Osteoblast (primary cell): ENCODE measurements at regions not wholly inside any gene's neighbourhood (a gene's known extent, or its start where the extent isn't known, plus 50 kb on each side); places are given as distances from the start of the nearest gene placed in this dataset.

Experiments used
- DNase-seq: peaks from one replicate; pipeline ENCODE4 v3.0.0; 2011; ENCODE audit warnings: low spot score, mixed read lengths; ENCODE audit not compliant: insufficient read length; ENCODE audit errors: missing footprints
- H2AFZ ChIP-seq: 2 replicates; pipeline ENCODE4 v1.6.0; 2011; ENCODE audit warnings: mild to moderate bottlenecking, low read length
- H3K27ac ChIP-seq: 2 replicates; pipeline ENCODE4 v1.5.1; 2011; ENCODE audit warnings: mild to moderate bottlenecking, low read depth, low read length, moderate library complexity
- H3K27me3 ChIP-seq: 2 replicates; pipeline ENCODE4 v1.6.0; 2012; ENCODE audit warnings: mild to moderate bottlenecking, control low read depth, inconsistent platforms, low read length, moderate library complexity; ENCODE audit not compliant: insufficient read depth
- H3K36me3 ChIP-seq: 2 replicates; pipeline ENCODE4 v1.5.1; 2011; ENCODE audit warnings: mild to moderate bottlenecking, low read length, control low read depth, moderate library complexity; ENCODE audit not compliant: insufficient read depth
- H3K4me1 ChIP-seq: 2 replicates; pipeline ENCODE4 v1.5.1; 2011; ENCODE audit warnings: mild to moderate bottlenecking, low read length, control low read depth, moderate library complexity; ENCODE audit not compliant: insufficient read depth
- H3K4me2 ChIP-seq: 2 replicates; pipeline ENCODE4 v1.6.0; 2011; ENCODE audit warnings: mild to moderate bottlenecking, low read length; ENCODE audit not compliant: insufficient read depth
- H3K4me3 ChIP-seq: fragments of 200-600 bp; sonication (generic); 3 replicates; pipeline ENCODE4 v1.5.1; 2012; ENCODE audit warnings: mild to moderate bottlenecking, low read length, inconsistent platforms; ENCODE audit not compliant: insufficient read depth
- H3K79me2 ChIP-seq: 2 replicates; pipeline ENCODE4 v1.6.0; 2012; ENCODE audit warnings: mild to moderate bottlenecking, low read length, control low read depth, inconsistent platforms; ENCODE audit not compliant: insufficient read depth
- H3K9me3 ChIP-seq: 2 replicates; pipeline ENCODE4 v1.5.1; 2011; ENCODE audit warnings: low read depth, low read length, control low read depth
- H4K20me1 ChIP-seq: 2 replicates; pipeline ENCODE4 v1.6.0; 2012; ENCODE audit warnings: mild to moderate bottlenecking, low read length, control low read depth; ENCODE audit not compliant: insufficient read depth
- TF ChIP-seq, protein P1 (sequence below): IDR thresholded peaks from 2 replicates; pipeline ENCODE4 v1.5.1; 2011; ENCODE audit warnings: mild to moderate bottlenecking, low read depth, low read length, moderate library complexity; ENCODE audit errors: extremely low read depth

DNA sequence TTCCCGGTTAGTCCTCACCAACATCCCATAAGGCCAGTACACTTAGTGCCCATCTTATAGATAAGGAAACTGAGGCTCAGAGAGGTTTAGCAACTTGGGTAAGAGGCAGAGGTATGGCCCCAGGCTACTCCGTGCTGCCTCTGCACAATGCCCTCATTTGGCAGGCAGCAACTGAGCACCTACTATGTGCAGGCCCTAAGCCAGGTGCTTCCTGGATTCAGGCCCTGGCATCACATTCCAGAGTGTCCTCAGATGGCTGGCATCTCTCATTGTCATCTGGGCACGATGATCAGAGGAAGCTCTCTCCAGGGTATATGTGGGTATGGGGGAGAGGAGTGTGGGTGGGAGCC is 53.8 kb upstream of the PSD2 start:
- TF ChIP-seq, protein P1, sequence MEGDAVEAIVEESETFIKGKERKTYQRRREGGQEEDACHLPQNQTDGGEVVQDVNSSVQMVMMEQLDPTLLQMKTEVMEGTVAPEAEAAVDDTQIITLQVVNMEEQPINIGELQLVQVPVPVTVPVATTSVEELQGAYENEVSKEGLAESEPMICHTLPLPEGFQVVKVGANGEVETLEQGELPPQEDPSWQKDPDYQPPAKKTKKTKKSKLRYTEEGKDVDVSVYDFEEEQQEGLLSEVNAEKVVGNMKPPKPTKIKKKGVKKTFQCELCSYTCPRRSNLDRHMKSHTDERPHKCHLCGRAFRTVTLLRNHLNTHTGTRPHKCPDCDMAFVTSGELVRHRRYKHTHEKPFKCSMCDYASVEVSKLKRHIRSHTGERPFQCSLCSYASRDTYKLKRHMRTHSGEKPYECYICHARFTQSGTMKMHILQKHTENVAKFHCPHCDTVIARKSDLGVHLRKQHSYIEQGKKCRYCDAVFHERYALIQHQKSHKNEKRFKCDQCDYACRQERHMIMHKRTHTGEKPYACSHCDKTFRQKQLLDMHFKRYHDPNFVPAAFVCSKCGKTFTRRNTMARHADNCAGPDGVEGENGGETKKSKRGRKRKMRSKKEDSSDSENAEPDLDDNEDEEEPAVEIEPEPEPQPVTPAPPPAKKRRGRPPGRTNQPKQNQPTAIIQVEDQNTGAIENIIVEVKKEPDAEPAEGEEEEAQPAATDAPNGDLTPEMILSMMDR = no peak
- no peak overlapping the region for H3K27ac ChIP-seq
- H3K79me2 ChIP-seq = no peaks in the 10 kb centered on the region
- no peak overlapping the region for H3K4me2 ChIP-seq
- no peak overlapping the region for H2AFZ ChIP-seq
- H3K4me3 ChIP-seq = no peak overlapping the region
- H3K4me1 ChIP-seq = peaks cover 24% of the 10 kb centered on the region
- no peaks in the 10 kb centered on the region for H4K20me1 ChIP-seq
- H3K9me3 ChIP-seq = no peaks in the 10 kb centered on the region
- DNase-seq = peak; percentile 22
- H3K36me3 ChIP-seq = no peaks in the 10 kb centered on the region
- H3K27me3 ChIP-seq = no peaks in the 10 kb centered on the region

DNA sequence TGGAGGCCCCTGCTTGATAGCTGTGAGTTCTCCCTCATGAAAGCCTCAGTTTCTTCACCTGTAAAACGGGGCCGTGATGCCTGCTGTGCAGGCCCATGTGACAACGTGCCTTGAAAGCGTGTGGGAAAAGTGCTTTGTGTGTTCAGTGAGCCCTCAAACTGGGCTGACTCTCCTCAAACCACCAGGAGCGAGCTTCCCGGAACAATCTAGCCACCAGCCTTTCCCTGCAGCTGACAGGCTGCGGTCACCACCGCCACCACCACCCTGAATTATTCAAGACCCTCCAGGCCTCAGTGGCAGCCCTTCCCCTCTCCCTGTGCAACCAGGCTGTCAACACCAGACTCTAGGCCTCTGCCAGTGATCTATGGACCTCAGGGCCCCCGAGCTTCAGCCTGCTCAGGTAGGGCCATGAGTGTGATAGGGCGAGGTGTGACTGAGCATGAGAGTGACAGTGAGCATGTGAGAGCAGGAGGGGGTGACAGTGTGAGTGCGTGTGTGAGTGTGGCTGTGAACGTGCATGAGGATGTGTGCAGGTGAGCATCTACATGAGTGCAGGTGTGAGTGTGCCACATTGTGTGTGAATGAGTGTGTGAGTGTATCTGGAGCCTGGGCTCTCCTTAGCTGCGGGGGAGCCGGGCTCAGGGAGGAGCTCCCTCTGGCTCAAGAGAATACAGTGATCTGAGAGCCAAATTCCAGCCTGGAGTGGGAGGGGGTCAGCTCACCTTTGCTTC is 53.3 kb upstream of the PSD2 start:
- Histone ChIP-seq H3K4me2 (no peak overlapping the region), H2AFZ (no peak overlapping the region), H3K4me1 (peaks cover 29% of the 10 kb centered on the region), H3K27me3 (no peaks in the 10 kb centered on the region), H3K36me3 (no peaks in the 10 kb centered on the region), H4K20me1 (no peaks in the 10 kb centered on the region), H3K4me3 (no peak overlapping the region), H3K27ac (no peak overlapping the region), H3K79me2 (no peaks in the 10 kb centered on the region), H3K9me3 (no peaks in the 10 kb centered on the region)
- TF ChIP-seq, protein P1 = no peak
- peak; percentile 67 for DNase-seq

DNA sequence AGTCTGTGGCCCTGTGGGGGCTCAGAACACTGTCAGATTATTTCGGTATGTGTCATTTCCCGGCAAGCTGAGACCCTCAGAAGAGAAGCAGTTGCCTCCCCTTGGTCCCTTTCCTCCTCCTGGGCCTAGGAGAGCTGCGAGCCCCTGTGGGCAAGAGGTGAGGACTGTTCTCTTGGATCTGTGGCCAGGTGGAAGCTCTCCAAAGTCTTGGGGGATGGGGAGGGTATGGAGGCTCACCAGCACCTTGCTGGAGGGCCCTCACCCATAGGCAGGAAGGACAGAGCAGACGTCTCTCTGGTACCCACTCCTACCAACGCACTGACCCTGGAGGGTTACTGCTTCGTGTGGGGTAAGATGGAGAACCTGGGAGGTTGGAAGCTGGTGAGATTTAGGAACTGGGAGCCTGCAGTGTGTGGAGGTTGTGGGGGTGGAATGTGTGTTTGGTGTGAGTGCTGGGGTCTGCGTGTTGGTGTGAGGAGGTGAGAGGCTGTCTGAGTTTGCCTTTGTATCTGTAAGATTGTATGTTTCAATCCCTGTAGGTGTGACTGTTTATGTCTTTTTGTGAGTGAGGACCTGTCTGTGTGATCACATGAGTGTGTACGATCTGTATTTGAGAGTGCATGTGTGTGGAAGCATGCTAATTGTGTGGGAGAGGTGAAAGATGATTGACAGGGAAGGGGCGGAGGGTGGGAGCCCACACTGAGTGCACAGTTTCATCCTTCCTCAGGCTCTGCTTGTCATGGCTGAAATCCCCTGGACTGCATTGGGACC is 52.4 kb upstream of the PSD2 start:
- Histone ChIP-seq H3K4me2 (no peak overlapping the region), H3K9me3 (no peaks in the 10 kb centered on the region), H4K20me1 (no peaks in the 10 kb centered on the region), H3K4me3 (no peak overlapping the region), H3K27me3 (no peaks in the 10 kb centered on the region), H3K79me2 (no peaks in the 10 kb centered on the region), H2AFZ (no peak overlapping the region), H3K36me3 (no peaks in the 10 kb centered on the region), H3K27ac (no peak overlapping the region), H3K4me1 (peaks cover 38% of the 10 kb centered on the region)
- TF ChIP-seq, protein P1 = no peak
- DNase-seq = peak; percentile 84

DNA sequence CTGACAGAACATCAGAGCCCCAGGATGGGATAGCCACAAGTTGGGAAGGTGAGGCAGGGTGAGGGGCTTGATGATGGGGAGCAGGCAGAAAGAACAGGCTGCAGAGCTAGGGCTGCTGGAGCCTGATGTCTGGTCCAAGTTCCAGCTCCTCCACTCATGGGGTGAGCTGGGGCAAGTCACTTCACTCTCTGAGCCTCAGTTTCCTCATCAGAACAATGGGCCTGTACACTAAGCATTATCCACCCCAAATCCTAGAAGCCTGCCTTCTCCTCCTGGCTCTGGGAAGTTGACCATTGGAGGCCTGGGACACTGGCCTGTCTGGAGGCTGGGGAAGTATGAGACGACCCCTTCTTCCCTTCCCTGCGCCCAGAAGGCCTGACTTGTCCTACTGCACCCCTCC is 51.8 kb upstream of the PSD2 start:
- no peak overlapping the region for H3K4me3 ChIP-seq
- H2AFZ ChIP-seq = no peak overlapping the region
- TF ChIP-seq, protein P1 = no peak
- no peak overlapping the region for H3K27ac ChIP-seq
- H3K4me1 ChIP-seq = peaks cover 39% of the 10 kb centered on the region
- no peaks in the 10 kb centered on the region for H3K36me3 ChIP-seq
- H4K20me1 ChIP-seq = no peaks in the 10 kb centered on the region
- H3K79me2 ChIP-seq = no peaks in the 10 kb centered on the region
- H3K9me3 ChIP-seq = no peaks in the 10 kb centered on the region
- DNase-seq = no peak
- H3K4me2 ChIP-seq = no peak overlapping the region
- H3K27me3 ChIP-seq = no peaks in the 10 kb centered on the region
